ENCODE measurements at regions not wholly inside any gene's neighbourhood (a gene's known extent, or its start where the extent isn't known, plus 50 kb on each side); places are given as distances from the start of the nearest gene placed in this dataset.

- Histone ChIP-seq H3K9me3 (no peaks in the 10 kb centered on the region), H3K4me3 (no peak overlapping the region), H3K4me1 (no peaks in the 10 kb centered on the region), H3K27ac (no peak overlapping the region), H3K4me2 (no peak overlapping the region)
- POLR2A ChIA-PET, result no interaction called here
- FAIRE-seq (no peak), DNase-seq (ENCODE audit: low read depth in 1 of 2, low spot score in 1 of 2) (no peak), ATAC-seq (no peak)
- TF ChIP-seq RFX5 (IDR thresholded peaks at IDR 0.05) (no peak), TFCP2L1 (CRISPR knock-in tag; IDR thresholded peaks at IDR 0.05) (no peak), MAX (IDR thresholded peaks at IDR 0.05) (no peak), RAD21 (conservative IDR thresholded peaks at IDR 0.05 in 1 of 2, IDR thresholded peaks at IDR 0.05 in 1 of 2) (no peak), HDAC2 (IDR thresholded peaks at IDR 0.05) (no peak), EHF (CRISPR knock-in tag; IDR thresholded peaks at IDR 0.05) (no peak), PBX3 (IDR thresholded peaks at IDR 0.05) (no peak), ESRRA (IDR thresholded peaks at IDR 0.05; ENCODE audit: borderline replicate concordance, low read length) (no peak), KDM5A (IDR thresholded peaks at IDR 0.05) (no peak), JUN (IDR thresholded peaks at IDR 0.05) (no peak), MYC (IDR thresholded peaks at IDR 0.05; ENCODE audit: borderline replicate concordance, low read length) (no peak), CHD4 (IDR thresholded peaks at IDR 0.05; ENCODE audit: borderline replicate concordance) (no peak), ZC3H11A (IDR thresholded peaks at IDR 0.05) (no peak), CHD2 (IDR thresholded peaks at IDR 0.05; ENCODE audit: low read length, partially characterized antibody) (no peak), HES2 (IDR thresholded peaks at IDR 0.05) (no peak), ELK1 (IDR thresholded peaks at IDR 0.05; ENCODE audit: low read depth, low read length) (no peak), EHMT2 (IDR thresholded peaks at IDR 0.05; ENCODE audit: low read depth) (no peak), E2F6 (IDR thresholded peaks at IDR 0.05; ENCODE audit: borderline replicate concordance, low read depth) (no peak), CTCF (IDR thresholded peaks at IDR 0.05) (no peak)
- CTCF ChIA-PET, result no interaction called here
- WGBS (ENCODE audit: missing lambda C conversion rate), result 41% methylated on average over 6 of the region's 6 CpGs
Observed at GRCh38 chr18:56197241-56197859, 441.0 kb downstream of the TXNL1 start.

- 37% methylated on average over 1 of the region's 1 CpG for WGBS (ENCODE audit: missing lambda C conversion rate)
Observed at GRCh38 chr18:56196495-56197225, 441.7 kb downstream of the TXNL1 start.

More at GRCh38 chr18:56196495-56197225, 441.7 kb downstream of the TXNL1 start:
- Histone ChIP-seq H3K4me3 (no peak overlapping the region), H3K9me3 (no peaks in the 10 kb centered on the region), H3K4me1 (no peaks in the 10 kb centered on the region), H3K4me2 (no peak overlapping the region), H3K27ac (no peak overlapping the region)
- ATAC-seq, result no peak
- CTCF ChIA-PET, result no interaction called here
- TF ChIP-seq MAFK (IDR thresholded peaks at IDR 0.05; ENCODE audit: partially characterized antibody), result peak; percentile 36
- TF ChIP-seq RAD21 (conservative IDR thresholded peaks at IDR 0.05 in 1 of 2, IDR thresholded peaks at IDR 0.05 in 1 of 2), result no peak
- FAIRE-seq, result no peak
- DNase-seq (ENCODE audit: low read depth in 1 of 2, low spot score in 1 of 2), result no peak
- POLR2A ChIA-PET, result no interaction called here
